Left lung (tissue), 4 donors: ENCODE measurements at regions not wholly inside any gene's neighbourhood (a gene's known extent, or its start where the extent isn't known, plus 50 kb on each side); places are given as distances from the start of the nearest gene placed in this dataset.

Source experiments
- ATAC-seq: fragments of 200-7000 bp; cut with Tn5 transposase; one replicate; pipeline ENCODE4 v1.9.1; 2020; ENCODE audit warnings: moderate library complexity
- DNase-seq, 4 donors: peaks; one replicate each; pipeline ENCODE4 v3.0.0-alpha.2; 2013 to 2020
- H3K27ac ChIP-seq, 2 donors: fragments of 200-600 bp; sonication (generic) in 1 of 2; one replicate each; pipeline versions ENCODE4 v1.5.0 to v1.8.0; 2020 to 2021
- H3K27me3 ChIP-seq, 2 donors: fragments of 200-600 bp; sonication (generic) in 1 of 2; one replicate each; pipeline versions ENCODE4 v1.5.0 to v1.8.0; 2020 to 2021
- H3K36me3 ChIP-seq, 2 donors: fragments of 200-600 bp; sonication (generic) in 1 of 2; one replicate each; pipeline versions ENCODE4 v1.5.0 to v1.8.0; 2020 to 2021
- H3K4me1 ChIP-seq, 2 donors: fragments of 200-600 bp; one replicate each; pipeline ENCODE4 v1.8.0; 2021
- H3K4me3 ChIP-seq, 2 donors: fragments of 200-600 bp; sonication (generic) in 1 of 2; one replicate each; pipeline versions ENCODE4 v1.5.0 to v1.8.0; 2020 to 2021; ENCODE audit warnings: mild to moderate bottlenecking in 1 of 2
- H3K9me3 ChIP-seq, 2 donors: fragments of 200-600 bp; sonication (generic) in 1 of 2; one replicate each; pipeline versions ENCODE4 v1.5.0 to v1.8.0; 2020 to 2021
- intact Hi-C, 2 donors: fragments of 100-400 bp; cut with DNase I; formaldehyde crosslinking; loops; one replicate each; pipeline versions ENCODE4 v1.11.2 to v1.14.2; 2022
- TF ChIP-seq, protein P1 (sequence below), 2 donors: fragments of 200-600 bp; sonication (generic) in 1 of 2; IDR thresholded peaks; one replicate each; pipeline versions ENCODE4 v1.5.0 to v1.8.0; 2021; ENCODE audit warnings: antibody characterized with exemption in 2 of 2
- donor health status: DM: no; HTN: yes; CAD: no.
- donor health status: DM: no; HTN: no; CAD: no.

DNA sequence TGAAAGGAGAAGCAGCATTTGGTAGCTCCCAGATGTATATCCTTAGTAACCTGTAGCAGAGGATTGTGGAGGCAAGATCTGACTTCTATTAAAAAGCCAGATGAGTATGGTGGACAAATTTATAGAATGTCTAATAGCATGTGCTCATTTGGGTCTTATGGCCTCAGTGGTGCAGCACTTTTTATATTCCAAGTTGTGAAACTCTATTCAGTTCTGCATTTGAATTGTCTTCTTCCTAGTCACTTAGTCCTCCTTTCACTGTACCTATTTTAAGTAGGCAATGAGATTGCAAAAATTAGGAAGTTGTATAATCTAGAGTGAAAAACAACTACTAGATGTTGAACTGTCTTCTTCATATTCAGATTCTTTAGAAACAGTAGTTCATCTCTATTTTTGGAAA lies 412.5 kb upstream of the PCDH9 start:
- H3K4me3 ChIP-seq, result no peak overlapping the region
- H3K9me3 ChIP-seq, result no peaks in the 10 kb centered on the region
- H3K36me3 ChIP-seq, result no peaks in the 10 kb centered on the region
- DNase-seq, result no peak
- H3K4me1 ChIP-seq, result no peaks in the 10 kb centered on the region
- intact Hi-C loops, result no loop called here
- TF ChIP-seq, protein P1, sequence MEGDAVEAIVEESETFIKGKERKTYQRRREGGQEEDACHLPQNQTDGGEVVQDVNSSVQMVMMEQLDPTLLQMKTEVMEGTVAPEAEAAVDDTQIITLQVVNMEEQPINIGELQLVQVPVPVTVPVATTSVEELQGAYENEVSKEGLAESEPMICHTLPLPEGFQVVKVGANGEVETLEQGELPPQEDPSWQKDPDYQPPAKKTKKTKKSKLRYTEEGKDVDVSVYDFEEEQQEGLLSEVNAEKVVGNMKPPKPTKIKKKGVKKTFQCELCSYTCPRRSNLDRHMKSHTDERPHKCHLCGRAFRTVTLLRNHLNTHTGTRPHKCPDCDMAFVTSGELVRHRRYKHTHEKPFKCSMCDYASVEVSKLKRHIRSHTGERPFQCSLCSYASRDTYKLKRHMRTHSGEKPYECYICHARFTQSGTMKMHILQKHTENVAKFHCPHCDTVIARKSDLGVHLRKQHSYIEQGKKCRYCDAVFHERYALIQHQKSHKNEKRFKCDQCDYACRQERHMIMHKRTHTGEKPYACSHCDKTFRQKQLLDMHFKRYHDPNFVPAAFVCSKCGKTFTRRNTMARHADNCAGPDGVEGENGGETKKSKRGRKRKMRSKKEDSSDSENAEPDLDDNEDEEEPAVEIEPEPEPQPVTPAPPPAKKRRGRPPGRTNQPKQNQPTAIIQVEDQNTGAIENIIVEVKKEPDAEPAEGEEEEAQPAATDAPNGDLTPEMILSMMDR (IDR thresholded peaks at IDR 0.05), result no peak
- no peaks in the 10 kb centered on the region for H3K27me3 ChIP-seq
- H3K27ac ChIP-seq, result no peak overlapping the region
- no peak for ATAC-seq

DNA sequence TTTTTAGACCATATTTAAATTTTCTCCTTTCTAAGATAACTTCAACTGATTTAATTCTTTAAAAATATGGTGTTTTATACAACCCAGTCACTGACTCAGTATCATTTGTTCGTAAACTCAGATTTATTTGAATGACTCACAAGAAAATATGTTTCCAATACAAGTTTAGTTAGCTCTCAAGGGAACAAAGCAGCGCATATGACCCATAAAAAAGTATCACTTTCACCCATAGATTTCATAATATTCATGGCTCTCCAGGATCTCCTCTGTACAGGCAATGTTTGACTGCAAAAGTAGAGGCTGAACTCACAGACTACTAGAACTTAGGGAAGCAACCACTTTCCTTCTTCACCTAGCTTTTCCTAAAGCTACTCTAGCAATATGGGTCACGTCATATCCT lies 405.6 kb upstream of the PCDH9 start:
- Histone ChIP-seq H3K9me3 (no peaks in the 10 kb centered on the region), H3K27me3 (no peaks in the 10 kb centered on the region), H3K4me3 (no peak overlapping the region), H3K27ac (no peak overlapping the region), H3K4me1 (no peaks in the 10 kb centered on the region), H3K36me3 (no peaks in the 10 kb centered on the region)
- TF ChIP-seq, protein P1 (IDR thresholded peaks at IDR 0.05), result no peak
- intact Hi-C loops, result no loop called here
- DNase-seq, result no peak
- no peak for ATAC-seq

DNA sequence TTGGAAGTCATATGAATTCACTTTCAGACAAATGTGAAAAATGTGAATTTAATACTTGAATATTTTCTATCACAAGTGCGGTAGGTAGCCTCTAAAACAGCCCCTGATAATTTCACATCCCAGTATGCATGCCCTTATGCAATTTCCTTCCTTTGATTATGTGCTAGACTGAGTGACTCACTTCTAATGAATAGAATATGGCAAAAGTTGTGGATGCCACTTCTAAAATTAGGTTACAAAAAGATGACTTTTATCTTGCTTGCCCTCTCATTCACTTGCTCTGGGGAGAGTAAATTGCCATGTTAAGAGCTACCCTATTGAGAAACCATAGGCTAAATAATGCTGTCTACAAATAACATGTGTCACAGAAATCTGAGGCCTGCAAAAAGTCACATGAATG lies 402.5 kb upstream of the PCDH9 start:
- no peaks in the 10 kb centered on the region for H3K27me3 ChIP-seq
- DNase-seq (no peak), ATAC-seq (no peak)
- no peaks in the 10 kb centered on the region for H3K4me1 ChIP-seq
- no peak overlapping the region for H3K4me3 ChIP-seq
- TF ChIP-seq, protein P1 (IDR thresholded peaks at IDR 0.05), result no peak
- no peaks in the 10 kb centered on the region for H3K36me3 ChIP-seq
- H3K9me3 ChIP-seq, result no peaks in the 10 kb centered on the region
- H3K27ac ChIP-seq, result no peak overlapping the region
- intact Hi-C loops, result no loop called here

DNA sequence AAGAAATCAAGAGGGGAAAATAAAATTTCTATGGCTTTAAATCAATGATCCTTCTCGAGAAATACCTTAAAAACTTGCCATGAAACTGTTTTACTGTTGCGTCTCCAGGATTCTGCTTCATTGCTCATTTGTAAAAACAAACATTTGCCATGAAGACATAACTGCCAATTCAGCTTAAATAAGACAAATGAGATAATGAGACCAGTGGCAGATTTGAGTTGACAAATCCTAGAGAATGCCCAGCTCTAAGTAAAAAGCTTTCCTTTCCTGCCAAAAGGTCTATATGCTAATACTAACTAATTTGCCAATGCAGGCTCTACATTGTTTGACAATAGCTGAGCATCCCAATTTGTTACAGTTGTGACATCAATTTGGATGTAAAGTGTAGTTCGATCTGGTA lies 400.5 kb upstream of the PCDH9 start:
- Histone ChIP-seq H3K36me3 (no peaks in the 10 kb centered on the region), H3K27ac (no peak overlapping the region), H3K4me1 (no peaks in the 10 kb centered on the region), H3K9me3 (no peaks in the 10 kb centered on the region), H3K4me3 (no peak overlapping the region), H3K27me3 (no peaks in the 10 kb centered on the region)
- no peak for ATAC-seq
- intact Hi-C loops, result no loop called here
- TF ChIP-seq, protein P1 (IDR thresholded peaks at IDR 0.05), result no peak
- no peak for DNase-seq

DNA sequence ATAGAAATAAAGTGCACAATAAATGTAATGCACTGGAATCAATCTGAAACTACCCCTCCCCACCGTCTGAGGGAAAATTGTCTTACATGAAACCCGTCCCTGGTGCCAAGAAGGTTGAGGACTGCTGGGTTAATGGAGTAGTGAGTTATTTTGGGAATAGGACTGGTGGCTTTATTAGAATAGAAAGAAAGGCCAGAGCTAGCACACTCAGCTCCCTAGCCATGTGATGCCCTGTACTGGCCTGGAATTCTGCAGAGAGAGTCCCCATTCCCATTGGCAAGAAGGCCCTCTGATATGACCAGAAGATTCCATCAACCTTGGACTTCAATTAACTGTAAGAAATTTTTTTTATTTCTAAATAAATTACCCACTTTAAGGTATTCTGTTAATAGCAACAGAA lies 393.5 kb upstream of the PCDH9 start:
- H3K27me3 ChIP-seq, result no peaks in the 10 kb centered on the region
- intact Hi-C loops, result no loop called here
- H3K4me3 ChIP-seq, result no peak overlapping the region
- no peaks in the 10 kb centered on the region for H3K4me1 ChIP-seq
- H3K36me3 ChIP-seq, result no peaks in the 10 kb centered on the region
- TF ChIP-seq, protein P1 (IDR thresholded peaks at IDR 0.05), result no peak
- H3K9me3 ChIP-seq, result no peaks in the 10 kb centered on the region
- no peak for DNase-seq
- no peak overlapping the region for H3K27ac ChIP-seq
- ATAC-seq, result no peak
